ENCODE measurements at regions not wholly inside any gene's neighbourhood (a gene's known extent, or its start where the extent isn't known, plus 50 kb on each side); places are given as distances from the start of the nearest gene placed in this dataset.
A peak's percentile ranks its signal among the peaks of the same experiment; 100 is the strongest.

DNA sequence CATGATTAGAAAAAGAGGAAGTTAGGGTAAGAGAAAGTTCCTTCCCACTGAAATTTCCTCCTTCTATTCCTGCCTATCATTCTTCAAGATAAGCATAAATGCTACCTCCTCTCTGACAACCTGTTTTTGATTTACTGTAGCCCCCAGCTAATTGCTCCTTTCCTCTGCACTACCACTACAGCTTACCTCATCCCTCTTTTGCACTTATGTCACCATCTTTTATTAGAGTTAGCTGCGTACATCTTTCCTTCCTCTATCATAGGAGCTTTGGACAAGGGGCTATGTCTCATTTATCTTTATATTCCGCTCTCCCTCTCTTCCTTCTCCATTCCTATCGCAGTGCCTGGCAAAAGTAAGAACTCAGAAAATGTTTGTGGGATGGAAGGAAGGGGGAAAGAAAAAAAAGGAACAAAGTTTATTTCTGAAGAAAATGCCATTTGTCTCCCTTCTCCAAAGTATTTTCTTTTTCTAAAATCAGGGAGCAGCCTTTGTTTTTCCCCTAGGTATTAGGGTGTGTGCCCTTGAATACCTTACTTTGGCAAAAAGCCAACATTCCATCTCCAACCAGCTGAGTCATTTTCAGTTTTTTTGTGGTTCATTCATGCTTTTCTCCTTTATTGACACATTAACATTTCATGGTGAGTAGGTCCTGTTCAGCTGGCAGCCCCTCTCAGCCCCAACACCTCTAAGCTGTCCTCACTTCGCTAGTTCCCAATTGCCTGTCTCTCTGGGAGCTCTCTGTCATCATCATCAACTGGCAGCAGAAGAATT lies 87.6 kb upstream of the SOX2 start:
- DNase-seq (ENCODE audit: low read depth, low spot score): no peak
- Mint-ChIP-seq H3K4me1 (peaks cover 44% of the 10 kb centered on the region), H3K4me3 (no peak overlapping the region), H3K36me3 (ENCODE audit: low read depth) (no peaks in the 10 kb centered on the region), H3K9me3 (no peaks in the 10 kb centered on the region), H3K27ac (ENCODE audit: unreplicated experiment) (no peak overlapping the region), H3K27me3 (ENCODE audit: low read depth) (no peaks in the 10 kb centered on the region)
- TF ChIP-seq, protein P1, sequence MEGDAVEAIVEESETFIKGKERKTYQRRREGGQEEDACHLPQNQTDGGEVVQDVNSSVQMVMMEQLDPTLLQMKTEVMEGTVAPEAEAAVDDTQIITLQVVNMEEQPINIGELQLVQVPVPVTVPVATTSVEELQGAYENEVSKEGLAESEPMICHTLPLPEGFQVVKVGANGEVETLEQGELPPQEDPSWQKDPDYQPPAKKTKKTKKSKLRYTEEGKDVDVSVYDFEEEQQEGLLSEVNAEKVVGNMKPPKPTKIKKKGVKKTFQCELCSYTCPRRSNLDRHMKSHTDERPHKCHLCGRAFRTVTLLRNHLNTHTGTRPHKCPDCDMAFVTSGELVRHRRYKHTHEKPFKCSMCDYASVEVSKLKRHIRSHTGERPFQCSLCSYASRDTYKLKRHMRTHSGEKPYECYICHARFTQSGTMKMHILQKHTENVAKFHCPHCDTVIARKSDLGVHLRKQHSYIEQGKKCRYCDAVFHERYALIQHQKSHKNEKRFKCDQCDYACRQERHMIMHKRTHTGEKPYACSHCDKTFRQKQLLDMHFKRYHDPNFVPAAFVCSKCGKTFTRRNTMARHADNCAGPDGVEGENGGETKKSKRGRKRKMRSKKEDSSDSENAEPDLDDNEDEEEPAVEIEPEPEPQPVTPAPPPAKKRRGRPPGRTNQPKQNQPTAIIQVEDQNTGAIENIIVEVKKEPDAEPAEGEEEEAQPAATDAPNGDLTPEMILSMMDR (conservative IDR thresholded peaks at IDR 0.05): no peak

DNA sequence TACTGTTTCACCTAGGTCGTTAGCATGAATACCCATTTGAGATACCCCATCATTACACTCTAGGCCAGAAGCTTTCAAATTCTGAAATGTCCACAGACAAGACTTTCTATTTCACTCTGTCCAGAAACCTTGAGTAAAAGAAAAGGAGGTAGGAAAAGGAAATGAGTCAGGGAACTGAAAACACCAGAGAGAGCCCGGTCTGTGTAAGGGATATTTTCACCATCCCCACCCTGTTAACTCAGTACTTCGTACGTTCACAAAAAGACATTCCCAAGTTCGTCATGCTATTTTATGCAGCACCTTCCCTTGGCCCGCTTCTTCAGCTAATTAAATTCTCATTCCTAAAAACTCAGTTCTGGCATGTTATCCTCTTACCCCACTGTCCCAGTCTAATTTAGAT lies 89.4 kb upstream of the SOX2 start:
- Mint-ChIP-seq H3K27me3 (ENCODE audit: low read depth) (no peaks in the 10 kb centered on the region), H3K4me1 (peaks cover 57% of the 10 kb centered on the region), H3K36me3 (ENCODE audit: low read depth) (no peaks in the 10 kb centered on the region), H3K9me3 (no peaks in the 10 kb centered on the region), H3K4me3 (no peak overlapping the region), H3K27ac (ENCODE audit: unreplicated experiment) (no peak overlapping the region)
- TF ChIP-seq, protein P1 (conservative IDR thresholded peaks at IDR 0.05): no peak
- no peak for DNase-seq (ENCODE audit: low read depth, low spot score)

DNA sequence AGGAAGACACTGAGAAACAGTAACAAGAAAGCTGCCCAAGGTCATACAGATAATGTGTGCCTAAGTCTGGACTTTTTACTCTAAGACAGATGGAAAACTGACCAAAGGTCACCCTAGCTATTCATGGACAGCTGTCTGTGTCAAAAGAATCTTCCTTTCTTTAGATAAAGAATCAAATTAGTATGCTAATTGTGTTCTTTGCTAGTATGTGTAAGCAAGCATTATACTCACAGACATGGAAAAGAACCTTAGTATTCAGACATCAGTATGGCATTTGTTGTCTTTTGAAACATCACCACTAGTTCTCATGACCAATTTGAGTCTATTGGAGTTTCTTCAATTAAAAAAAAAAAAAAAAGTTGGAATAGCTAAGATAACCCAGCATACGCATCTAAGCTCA lies 91.8 kb upstream of the SOX2 start:
- no peaks in the 10 kb centered on the region for H3K27me3 Mint-ChIP-seq (ENCODE audit: low read depth)
- H3K9me3 Mint-ChIP-seq: no peaks in the 10 kb centered on the region
- DNase-seq (ENCODE audit: low read depth, low spot score): no peak
- no peaks in the 10 kb centered on the region for H3K36me3 Mint-ChIP-seq (ENCODE audit: low read depth)
- TF ChIP-seq, protein P1 (conservative IDR thresholded peaks at IDR 0.05): no peak
- peaks cover 69% of the 10 kb centered on the region for H3K4me1 Mint-ChIP-seq
- H3K27ac Mint-ChIP-seq (ENCODE audit: unreplicated experiment): no peak overlapping the region
- H3K4me3 Mint-ChIP-seq: no peak overlapping the region

GRCh38 chr3:181618260-181618659 lies 93.5 kb upstream of the SOX2 start:
- Mint-ChIP-seq H3K27me3 (ENCODE audit: low read depth) (no peaks in the 10 kb centered on the region), H3K4me1 (peaks cover 68% of the 10 kb centered on the region), H3K27ac (ENCODE audit: unreplicated experiment) (peak overlapping the region; percentile 24), H3K4me3 (no peak overlapping the region), H3K9me3 (no peaks in the 10 kb centered on the region), H3K36me3 (ENCODE audit: low read depth) (no peaks in the 10 kb centered on the region)
- TF ChIP-seq, protein P1 (conservative IDR thresholded peaks at IDR 0.05): no peak
- DNase-seq (ENCODE audit: low read depth, low spot score): no peak

- TF ChIP-seq, protein P1 (conservative IDR thresholded peaks at IDR 0.05): no peak
- Mint-ChIP-seq H3K9me3 (no peaks in the 10 kb centered on the region), H3K4me1 (peaks cover 74% of the 10 kb centered on the region), H3K27ac (ENCODE audit: unreplicated experiment) (no peak overlapping the region), H3K36me3 (ENCODE audit: low read depth) (no peaks in the 10 kb centered on the region), H3K4me3 (peak overlapping the region; percentile 5), H3K27me3 (ENCODE audit: low read depth) (no peaks in the 10 kb centered on the region)
- no peak for DNase-seq (ENCODE audit: low read depth, low spot score)
Observed at GRCh38 chr3:181616088-181617070, 95.3 kb upstream of the SOX2 start.

Data from neural crest cell (in vitro differentiated cells).